GM19035 (cell line): ENCODE measurements at regions not wholly inside any gene's neighbourhood (a gene's known extent, or its start where the extent isn't known, plus 50 kb on each side); places are given as distances from the start of the nearest gene placed in this dataset.
"Not testable (repeated sequence)": the region's sequence is repeated elsewhere in the genome, so short reads cannot be mapped to it uniquely, and the experiment has no call there.

Experiments
- ATAC-seq: cut with Tn5 transposase; IDR thresholded peaks from one replicate; pipeline ENCODE4 v1.9.1; 2021; ENCODE audit not compliant: unreplicated experiment

DNA sequence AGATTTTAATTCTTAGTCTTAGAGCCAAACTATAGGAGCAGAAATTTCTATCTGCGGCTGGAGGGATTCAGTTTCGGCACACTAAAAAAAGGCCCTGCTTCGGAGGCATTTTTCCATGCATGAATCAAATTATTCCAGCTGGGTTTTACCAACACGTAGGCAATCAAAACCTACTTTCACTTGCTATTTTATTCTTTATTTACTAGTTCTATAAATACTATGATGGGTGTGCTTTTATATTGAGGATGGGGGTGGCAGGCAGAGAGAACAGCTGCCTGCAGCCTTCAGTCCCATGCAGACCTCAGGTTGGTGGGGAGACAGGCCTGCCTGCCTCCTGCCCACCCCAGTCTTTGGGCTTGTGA is 609.8 kb downstream of the BCOR start:
- no peak for ATAC-seq

- ATAC-seq, result peak; percentile 54
Observed at GRCh38 chrX:39491548-39492297, 606.0 kb downstream of the BCOR start.

- no peak for ATAC-seq
Observed at GRCh38 chrX:39492497-39493162, 605.1 kb downstream of the BCOR start.

- no peak for ATAC-seq
Observed at GRCh38 chrX:39493168-39493567, 604.6 kb downstream of the BCOR start.

DNA sequence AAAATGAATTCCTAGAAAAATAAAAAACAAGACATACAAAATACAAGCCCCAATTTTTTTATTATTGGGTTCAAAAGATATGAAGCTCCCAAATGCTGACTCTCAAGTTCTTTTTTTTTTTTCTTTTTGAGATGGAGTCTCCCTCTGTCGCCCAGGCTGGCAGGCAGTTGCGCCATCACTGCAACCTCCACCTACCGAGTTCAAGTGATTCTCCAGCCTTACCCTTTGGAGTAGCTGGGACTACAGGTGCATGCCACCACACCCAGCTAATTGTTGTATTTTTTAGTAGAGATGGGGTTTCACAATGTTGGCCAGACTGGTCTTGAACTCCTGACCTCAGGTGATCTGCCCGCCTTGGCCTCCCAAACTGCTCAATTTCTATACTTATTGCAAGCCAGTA is 600.6 kb downstream of the BCOR start:
- not testable (repeated sequence) for ATAC-seq

DNA sequence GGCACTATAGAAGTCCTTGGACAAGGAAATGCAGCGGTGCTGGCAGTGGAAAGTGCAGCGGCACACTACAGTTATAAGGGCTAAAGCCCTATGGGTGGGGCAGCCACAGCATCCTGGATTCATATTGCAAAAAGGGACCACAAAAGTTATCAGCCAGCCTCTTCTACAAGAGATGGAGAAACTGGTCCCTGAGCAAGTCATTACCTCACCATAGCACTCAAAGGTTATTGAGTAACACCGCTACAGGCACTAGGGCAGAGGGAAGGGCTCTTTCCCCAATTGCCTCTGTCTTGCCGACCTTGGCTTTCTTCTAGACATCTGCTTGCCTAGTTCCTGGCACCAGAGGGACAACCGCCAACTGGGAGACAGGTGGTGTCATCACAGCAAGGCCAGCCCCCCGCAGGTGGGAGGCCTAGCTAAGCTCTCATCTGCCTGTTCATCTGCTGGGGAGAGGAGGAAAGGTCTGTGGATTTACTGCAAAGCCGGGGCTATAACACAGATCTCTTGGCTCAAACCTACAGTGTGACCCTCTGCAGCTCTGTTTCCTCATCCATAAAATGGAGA is 600.0 kb downstream of the BCOR start:
- ATAC-seq, result no peak

DNA sequence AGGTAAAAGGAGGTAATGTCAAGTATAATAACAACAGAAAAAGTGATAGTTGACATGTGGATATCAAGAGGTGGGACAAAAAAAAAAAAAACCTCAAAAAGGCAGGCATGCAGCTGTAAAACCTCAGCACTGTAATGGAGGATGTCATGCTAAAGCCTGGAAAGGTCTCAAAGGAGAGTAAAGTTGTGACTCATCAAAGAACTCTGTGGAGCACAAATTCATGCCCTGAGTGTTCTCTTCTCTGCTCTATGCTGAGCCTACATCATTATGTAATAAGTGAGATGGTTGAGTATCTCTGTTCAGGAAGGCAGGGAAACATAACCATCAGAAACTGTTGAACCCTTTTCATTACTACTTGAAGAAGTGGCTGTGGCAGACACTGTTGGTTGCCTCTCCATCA is 597.8 kb downstream of the BCOR start:
- no peak for ATAC-seq

- ATAC-seq, result no peak
Observed at GRCh38 chrX:39501822-39502221, 595.9 kb downstream of the BCOR start.

DNA sequence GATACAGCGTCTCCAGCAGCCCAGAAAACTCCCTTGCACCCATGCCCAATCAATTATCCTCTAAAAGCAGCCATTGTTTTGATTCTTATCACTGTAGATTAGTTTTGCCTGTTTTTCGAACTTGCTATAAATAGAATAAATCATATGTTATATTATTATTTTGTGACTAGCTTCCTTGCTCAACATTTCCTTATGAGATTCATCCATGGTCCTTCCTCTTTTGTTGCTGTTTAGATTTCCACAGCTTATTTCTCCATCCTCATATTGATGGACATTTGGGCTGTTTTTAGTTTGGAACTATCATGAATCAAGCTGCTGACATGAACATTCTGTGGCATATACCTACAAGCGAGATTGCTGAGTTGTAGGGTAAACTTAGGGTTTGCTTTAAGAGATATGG is 595.3 kb downstream of the BCOR start:
- ATAC-seq, result no peak

DNA sequence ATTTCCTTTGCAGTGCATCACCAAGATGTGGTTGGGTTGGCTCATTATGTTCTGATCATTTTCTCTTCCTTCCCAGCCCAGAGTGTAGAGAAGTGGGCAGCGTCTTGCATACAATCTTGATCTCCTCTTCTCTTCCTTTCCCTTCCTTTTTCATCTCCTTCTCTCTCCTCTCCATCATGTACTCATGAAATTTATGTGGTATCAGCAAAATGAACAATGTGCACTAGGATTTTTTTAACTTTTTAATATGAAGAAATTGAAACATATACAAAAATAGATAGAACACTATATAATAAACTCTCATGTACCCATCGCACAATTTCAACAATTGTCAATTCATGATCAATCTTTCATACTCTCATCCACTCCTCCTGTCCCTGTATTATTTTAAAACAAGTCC is 593.5 kb downstream of the BCOR start:
- no peak for ATAC-seq

GRCh38 chrX:39504850-39505259 is 592.9 kb downstream of the BCOR start:
- ATAC-seq, result no peak

DNA sequence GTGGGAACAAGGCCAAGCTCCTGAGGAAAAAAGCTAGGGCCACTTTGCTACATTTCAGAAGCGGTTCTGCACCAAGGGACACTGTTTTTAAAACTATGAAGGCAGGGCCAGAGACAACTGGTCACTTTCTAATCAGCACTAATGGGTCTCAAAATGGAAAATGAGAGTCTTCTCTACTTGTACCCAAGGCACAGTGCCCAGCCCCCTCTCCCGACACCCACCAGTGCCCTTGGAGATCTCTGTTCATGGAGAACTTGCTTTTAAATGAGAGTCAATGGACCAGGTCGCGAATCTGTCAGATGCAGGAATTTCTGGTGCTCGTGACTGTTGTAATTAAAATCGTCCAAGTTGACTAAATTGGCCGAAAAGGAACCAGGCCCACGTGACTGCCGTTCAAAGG is 591.6 kb downstream of the BCOR start:
- ATAC-seq, result no peak

DNA sequence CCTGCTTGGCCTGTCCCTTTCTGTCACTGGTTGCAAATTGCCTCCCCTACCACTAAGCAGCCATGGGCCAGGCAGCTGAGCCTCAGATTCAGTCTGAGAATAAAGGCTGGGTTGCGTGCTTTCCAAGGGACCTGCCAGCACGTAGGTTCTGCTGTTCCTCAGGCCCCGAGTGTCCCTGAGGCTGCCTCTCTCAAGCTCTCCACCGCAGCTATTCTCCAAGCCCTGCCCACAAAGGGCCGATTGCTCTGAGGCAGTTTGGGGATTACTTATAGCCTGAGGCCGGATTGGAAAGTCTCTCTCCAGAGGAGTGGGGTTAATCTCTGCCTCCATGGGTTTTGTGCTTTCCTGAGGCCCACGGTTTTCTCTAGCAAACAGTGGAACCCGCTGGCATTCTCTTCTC is 590.7 kb downstream of the BCOR start:
- ATAC-seq, result no peak

GRCh38 chrX:39507617-39508299 is 590.0 kb downstream of the BCOR start:
- no peak for ATAC-seq

GRCh38 chrX:39508300-39508692 is 589.5 kb downstream of the BCOR start:
- no peak for ATAC-seq

DNA sequence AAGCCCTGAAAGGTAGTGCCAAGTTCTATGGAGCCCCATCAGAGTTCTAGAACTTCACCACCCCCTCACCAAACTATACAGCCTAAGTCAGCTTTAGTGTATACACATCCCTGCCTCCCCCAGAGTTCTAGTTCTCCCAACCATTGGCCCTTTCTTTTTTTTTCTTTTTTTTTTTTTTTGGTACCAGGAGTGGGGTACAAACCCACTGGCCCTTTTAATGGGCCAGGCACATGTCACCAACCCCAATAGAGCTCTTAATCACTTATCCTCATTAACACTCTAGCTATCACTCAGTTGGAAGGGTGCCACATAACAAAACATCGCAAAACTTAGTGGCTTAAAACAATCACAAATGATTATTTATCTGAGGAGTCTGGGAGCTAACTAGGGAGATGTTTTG is 588.6 kb downstream of the BCOR start:
- ATAC-seq, result no peak

DNA sequence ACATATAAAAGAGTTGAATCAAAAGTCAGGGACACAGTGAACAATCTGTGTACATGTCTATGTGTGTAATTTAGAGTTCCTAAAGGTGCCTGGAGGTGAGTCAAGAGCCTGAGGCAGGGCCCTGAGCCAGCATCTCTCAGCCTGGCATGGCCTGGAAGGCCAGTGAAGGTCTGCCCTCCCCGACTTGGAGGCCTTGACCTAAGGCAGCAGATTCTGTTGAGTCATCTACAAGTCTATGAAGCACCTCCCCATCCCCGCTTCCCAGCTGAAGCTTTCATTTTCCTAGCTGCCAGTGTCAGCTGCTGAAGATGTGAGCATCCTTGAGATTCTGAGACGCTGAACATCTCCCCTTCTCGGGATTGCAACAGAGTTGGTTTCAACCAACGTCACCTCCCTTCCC is 583.9 kb downstream of the BCOR start:
- ATAC-seq, result no peak

DNA sequence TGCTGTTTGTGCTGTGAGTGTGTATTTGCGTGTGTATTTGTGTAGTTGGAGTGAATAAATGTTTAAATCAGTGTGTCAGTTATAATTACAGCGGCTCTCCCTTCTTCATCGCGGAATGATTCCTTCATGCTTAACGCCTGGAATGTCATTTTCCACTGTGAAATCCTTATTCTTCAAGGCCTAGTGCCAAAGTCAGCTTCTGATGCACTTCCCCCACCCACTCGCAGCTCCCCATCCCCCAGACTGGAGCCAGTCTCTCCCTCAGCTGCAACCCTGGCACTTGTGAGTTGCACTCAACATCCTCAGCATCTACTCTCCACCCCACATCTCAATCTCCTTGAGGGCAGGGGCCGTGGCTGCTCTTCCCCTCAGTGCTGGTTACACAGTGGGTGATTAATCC is 583.0 kb downstream of the BCOR start:
- no peak for ATAC-seq

DNA sequence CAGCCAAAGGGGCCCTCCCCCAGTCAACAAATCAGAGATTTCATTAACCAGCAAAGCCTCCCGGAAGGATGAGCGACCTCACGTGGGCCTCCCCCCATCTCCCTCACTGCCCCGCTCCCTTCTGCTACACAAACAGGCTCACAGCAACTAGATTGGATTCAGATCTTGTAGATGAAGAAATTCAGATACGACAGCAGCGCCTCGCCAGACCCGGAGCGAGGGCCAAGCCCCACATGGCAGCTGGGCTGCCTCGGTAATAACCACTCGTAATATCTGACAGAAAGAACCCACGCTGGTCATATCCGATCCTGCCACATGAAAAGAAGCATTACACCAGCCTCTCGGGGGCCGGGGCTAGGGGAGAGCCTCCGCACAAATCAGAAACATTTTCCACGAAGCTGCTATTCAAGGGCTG is 581.3 kb downstream of the BCOR start:
- ATAC-seq, result no peak

DNA sequence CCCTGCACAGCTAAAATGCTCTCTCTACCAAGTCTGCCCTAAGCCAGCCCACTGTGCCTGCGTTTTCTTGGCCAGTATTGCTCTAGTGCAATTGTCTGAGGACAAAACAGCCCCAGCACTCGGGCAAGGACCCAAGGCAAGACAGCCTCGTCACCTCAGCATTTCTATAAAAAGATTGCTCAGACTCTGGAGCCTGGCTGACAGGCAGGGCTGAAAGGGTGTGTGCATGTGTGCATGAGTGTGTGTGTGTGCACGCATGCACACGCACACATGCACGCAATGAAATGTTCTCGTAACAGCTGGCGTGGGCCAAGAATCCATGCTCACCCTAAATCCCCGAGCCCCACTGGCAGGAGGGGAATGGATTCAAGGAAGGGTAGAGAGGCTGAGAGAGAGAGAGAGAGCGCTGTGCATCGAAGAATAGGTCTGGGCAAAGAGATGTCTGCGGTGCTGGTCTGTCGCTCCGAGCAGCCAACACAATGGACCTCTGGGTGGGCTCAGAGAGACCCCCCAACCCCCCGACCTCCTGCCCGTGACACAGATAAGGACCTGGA is 579.2 kb downstream of the BCOR start:
- no peak for ATAC-seq

- ATAC-seq, result no peak
Observed at GRCh38 chrX:39519030-39519488, 578.7 kb downstream of the BCOR start.
